Stomach (tissue), 8 donors: ENCODE measurements at regions not wholly inside any gene's neighbourhood (a gene's known extent, or its start where the extent isn't known, plus 50 kb on each side); places are given as distances from the start of the nearest gene placed in this dataset.
A peak's percentile ranks its signal among the peaks of the same experiment; 100 is the strongest.

Experiments
- DNase-seq, 2 donors: peaks; one replicate each; pipeline versions ENCODE4 v3.0.0 to v3.0.0-alpha.2; 2013 to 2019
- H3K27ac ChIP-seq, 5 donors: fragments of 200-600 bp in 4 of 5; sonication (generic) in 4 of 5; one replicate each; pipeline ENCODE4 v1.5.1; 2013 to 2019; ENCODE audit warnings: mild to moderate bottlenecking in 1 of 5, moderate library complexity in 1 of 5
- H3K27me3 ChIP-seq, 3 donors: fragments of 200-600 bp; sonication (generic); one replicate each; pipeline ENCODE4 v1.5.1; 2017 to 2019; ENCODE audit warnings: mixed run types in 1 of 3
- H3K36me3 ChIP-seq, 4 donors: fragments of 200-600 bp; sonication (generic); 1 replicate in 3 of 4; 2 replicates in 1 of 4; pipeline ENCODE4 v1.5.1; 2016 to 2019
- H3K4me1 ChIP-seq, 4 donors: fragments of 200-600 bp; sonication (generic); one replicate each; pipeline ENCODE4 v1.5.1; 2016 to 2019
- H3K4me3 ChIP-seq, 4 donors: fragments of 200-600 bp; sonication (generic) in 3 of 4; one replicate each; pipeline ENCODE4 v1.5.1; 2016 to 2019; ENCODE audit warnings: mild to moderate bottlenecking in 1 of 4
- H3K9me3 ChIP-seq, 4 donors: fragments of 200-600 bp; sonication (generic); one replicate each; pipeline ENCODE4 v1.5.1; 2016 to 2019
- EP300 ChIP-seq: sonication (generic); formaldehyde crosslinking; IDR thresholded peaks from one replicate; pipeline ENCODE4 v1.6.1; 2017; ENCODE audit warnings: antibody characterized with exemption
- POLR2A ChIP-seq, 4 donors: fragments of 450-650 bp; IDR thresholded peaks; one replicate each; pipeline ENCODE4 v1.6.1; 2016; ENCODE audit warnings: antibody characterized with exemption in 4 of 4, control low read depth in 2 of 4, mild to moderate bottlenecking in 1 of 4, moderate library complexity in 1 of 4
- POLR2AphosphoS5 ChIP-seq, 3 donors: sonication (generic); formaldehyde crosslinking; IDR thresholded peaks; one replicate each; pipeline ENCODE4 v1.6.1; 2016; ENCODE audit warnings: antibody characterized with exemption in 3 of 3
- WGBS, 5 donors: extraction: QIAGEN DNeasy Blood & Tissue Kit in 3 of 5; methylation state at CpG; one replicate each; pipeline versions ENCODE4 v1.1.5 to v1.1.7; 2013 to 2018; 5-methylcytosine and 5-hydroxymethylcytosine counted together
- intact Hi-C: fragments of 100-400 bp; cut with DNase I; formaldehyde crosslinking; loops from one replicate; pipeline ENCODE4 v1.15.1; 2023; ENCODE audit warnings: low total_unique reads
- TF ChIP-seq, protein P1 (sequence below), 7 experiments: fragments of 450-650 bp in 4 of 7; fragments of 200-600 bp in 3 of 7; sonication (generic) in 3 of 7; IDR thresholded peaks; one replicate each; pipeline ENCODE4 v1.5.1; 2016 to 2019; ENCODE audit warnings: antibody characterized with exemption in 7 of 7, control low read depth in 2 of 7, mild to moderate bottlenecking in 1 of 7
- donor health status: healthy with polysubstance abuse.
- donor health status: Bipolar disorder and iron deficiency.
- donor health status: healthy.

DNA sequence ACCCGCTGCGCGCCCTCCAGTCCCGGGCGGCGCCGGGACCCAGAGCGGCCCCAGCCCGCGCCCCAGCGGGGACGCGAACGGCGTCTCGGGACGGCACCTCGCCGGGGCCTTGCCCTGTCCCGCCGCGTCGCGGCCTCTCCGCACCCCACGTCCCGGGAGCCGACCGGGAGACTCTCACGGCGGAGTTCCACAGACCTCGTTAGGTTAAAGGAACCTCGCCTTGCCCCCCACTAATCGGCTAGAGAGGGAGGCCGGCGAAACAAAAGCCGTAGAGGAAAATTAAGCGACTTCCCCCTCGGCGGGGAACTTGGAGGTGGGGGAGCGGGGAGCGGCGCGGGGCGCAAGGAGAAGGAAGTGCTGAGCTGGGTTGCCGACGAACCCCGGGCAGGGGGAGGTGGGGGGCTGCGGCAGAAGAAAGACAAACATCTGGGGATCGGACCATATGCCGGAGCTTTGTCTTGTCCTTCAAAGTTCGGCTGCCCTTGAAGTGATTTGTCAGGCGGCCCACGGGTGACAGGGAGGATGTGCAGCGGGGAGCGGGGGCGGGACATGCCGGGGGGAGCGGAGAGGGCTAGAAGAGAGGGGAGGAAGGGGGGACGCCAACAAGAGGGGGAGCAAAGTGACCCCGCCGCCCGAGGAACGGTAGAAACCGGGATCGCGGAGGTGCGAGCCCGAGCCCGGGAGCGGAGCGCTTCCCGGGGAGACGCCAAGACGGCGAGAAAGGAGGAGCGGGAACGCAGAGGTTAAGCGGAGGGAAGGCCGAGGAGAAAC, 120.0 kb upstream of the RRP15 start:
- no peaks in the 10 kb centered on the region for H3K9me3 ChIP-seq
- no peak for TF ChIP-seq POLR2AphosphoS5 (IDR thresholded peaks at IDR 0.05)
- TF ChIP-seq POLR2A (IDR thresholded peaks at IDR 0.05): no peak
- TF ChIP-seq, protein P1, sequence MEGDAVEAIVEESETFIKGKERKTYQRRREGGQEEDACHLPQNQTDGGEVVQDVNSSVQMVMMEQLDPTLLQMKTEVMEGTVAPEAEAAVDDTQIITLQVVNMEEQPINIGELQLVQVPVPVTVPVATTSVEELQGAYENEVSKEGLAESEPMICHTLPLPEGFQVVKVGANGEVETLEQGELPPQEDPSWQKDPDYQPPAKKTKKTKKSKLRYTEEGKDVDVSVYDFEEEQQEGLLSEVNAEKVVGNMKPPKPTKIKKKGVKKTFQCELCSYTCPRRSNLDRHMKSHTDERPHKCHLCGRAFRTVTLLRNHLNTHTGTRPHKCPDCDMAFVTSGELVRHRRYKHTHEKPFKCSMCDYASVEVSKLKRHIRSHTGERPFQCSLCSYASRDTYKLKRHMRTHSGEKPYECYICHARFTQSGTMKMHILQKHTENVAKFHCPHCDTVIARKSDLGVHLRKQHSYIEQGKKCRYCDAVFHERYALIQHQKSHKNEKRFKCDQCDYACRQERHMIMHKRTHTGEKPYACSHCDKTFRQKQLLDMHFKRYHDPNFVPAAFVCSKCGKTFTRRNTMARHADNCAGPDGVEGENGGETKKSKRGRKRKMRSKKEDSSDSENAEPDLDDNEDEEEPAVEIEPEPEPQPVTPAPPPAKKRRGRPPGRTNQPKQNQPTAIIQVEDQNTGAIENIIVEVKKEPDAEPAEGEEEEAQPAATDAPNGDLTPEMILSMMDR (IDR thresholded peaks at IDR 0.05): no peak
- no peak for TF ChIP-seq EP300
- DNase-seq: peak in 1 of 2 donors; percentile 50
- 1 to 3% (median 1%) methylated on average over 51 to 80 of the region's 80 CpGs for WGBS, 5 donors
- intact Hi-C loops: no loop called here
- peaks cover 21 to 28% (median 23%) of the 10 kb centered on the region in 4 donors for H3K4me1 ChIP-seq
- peaks cover 16 to 94% (median 35%) of the 10 kb centered on the region in 3 donors for H3K27me3 ChIP-seq
- H3K36me3 ChIP-seq: no peaks in the 10 kb centered on the region
- peak overlapping the region; percentile 44 to 66 (median 52) for H3K4me3 ChIP-seq
- H3K27ac ChIP-seq: peak overlapping the region in 1 of 5 donors; percentile 56

DNA sequence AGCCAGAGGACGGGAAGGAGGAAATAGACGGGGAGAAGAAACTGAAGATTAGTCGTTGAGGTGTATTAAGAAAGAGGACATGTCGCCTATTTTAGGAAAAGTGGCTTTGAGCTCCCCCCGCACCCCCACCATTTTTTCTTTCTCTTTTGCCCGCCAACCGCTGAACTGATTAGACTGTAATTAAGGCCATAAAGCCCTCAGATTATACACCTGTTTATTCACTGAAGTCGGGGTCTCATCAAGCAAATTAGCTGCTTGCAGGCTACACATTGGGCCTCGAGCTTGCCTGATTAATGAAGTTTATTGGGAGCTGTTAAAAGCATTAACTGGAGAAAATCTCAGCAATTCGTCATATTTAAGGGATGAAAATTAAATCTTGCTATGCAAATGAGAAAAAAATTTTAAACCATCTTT, 119.4 kb upstream of the RRP15 start:
- H3K4me1 ChIP-seq: peaks cover 21 to 28% (median 23%) of the 10 kb centered on the region in 4 donors
- peak overlapping the region; percentile 44 to 66 (median 52) for H3K4me3 ChIP-seq
- no peak for DNase-seq
- intact Hi-C loops: no loop called here
- H3K36me3 ChIP-seq: no peaks in the 10 kb centered on the region
- peaks cover 16 to 95% (median 35%) of the 10 kb centered on the region in 3 donors for H3K27me3 ChIP-seq
- H3K27ac ChIP-seq: peak overlapping the region in 1 of 5 donors; percentile 56
- 6 to 7% (median 6%) methylated on average over 10 of the region's 10 CpGs for WGBS, 5 donors
- no peaks in the 10 kb centered on the region for H3K9me3 ChIP-seq
- TF ChIP-seq, protein P1 (IDR thresholded peaks at IDR 0.05): no peak
- TF ChIP-seq POLR2A (IDR thresholded peaks at IDR 0.05) (no peak), EP300 (no peak), POLR2AphosphoS5 (IDR thresholded peaks at IDR 0.05) (no peak)

- DNase-seq: peak in 1 of 2 donors; percentile 3
- peaks cover 21 to 28% (median 23%) of the 10 kb centered on the region in 4 donors for H3K4me1 ChIP-seq
- H3K36me3 ChIP-seq: no peaks in the 10 kb centered on the region
- TF ChIP-seq POLR2AphosphoS5 (IDR thresholded peaks at IDR 0.05) (no peak), POLR2A (IDR thresholded peaks at IDR 0.05) (no peak), EP300 (no peak)
- TF ChIP-seq, protein P1 (IDR thresholded peaks at IDR 0.05): no peak
- intact Hi-C loops: no loop called here
- 34 to 47% (median 37%) methylated on average over 8 of the region's 8 CpGs for WGBS, 5 donors
- no peak overlapping the region for H3K27ac ChIP-seq
- no peak overlapping the region for H3K4me3 ChIP-seq
- no peaks in the 10 kb centered on the region for H3K9me3 ChIP-seq
- H3K27me3 ChIP-seq: peaks cover 16 to 96% (median 35%) of the 10 kb centered on the region in 3 donors
Observed at GRCh38 chr1:218166268-218166945, 118.7 kb upstream of the RRP15 start.

- no peaks in the 10 kb centered on the region for H3K4me1 ChIP-seq
- peak in 1 of 2 donors; percentile 71 for DNase-seq
- WGBS, 5 donors: 1 to 5% (median 4%) methylated on average over 4 of the region's 4 CpGs
- H3K27me3 ChIP-seq: peaks cover under 1 to 53% (median 4%) of the 10 kb centered on the region in 3 donors
- H3K4me3 ChIP-seq: no peak overlapping the region
- H3K36me3 ChIP-seq: no peaks in the 10 kb centered on the region
- no peaks in the 10 kb centered on the region for H3K9me3 ChIP-seq
- intact Hi-C loops: no loop called here
- no peak overlapping the region for H3K27ac ChIP-seq
- TF ChIP-seq, protein P1 (IDR thresholded peaks at IDR 0.05): peak in 5 of 7 experiments; percentile 44 to 70 (median 55)
- no peak for TF ChIP-seq POLR2A (IDR thresholded peaks at IDR 0.05)
Observed at GRCh38 chr1:218171302-218171893, 113.7 kb upstream of the RRP15 start.
